Stimulated activated naive B cell treated with anti-CD40 and anti-IgM and Interleukin-4, amounts not matched to agents 10 μg/mL and 1 μg/mL and 100 μg/mL, for 72 hours (primary cell): ENCODE measurements at regions not wholly inside any gene's neighbourhood (a gene's known extent, or its start where the extent isn't known, plus 50 kb on each side); places are given as distances from the start of the nearest gene placed in this dataset.

ENCODE experiments used
- ATAC-seq, 2 donors: fragments of 150-1000 bp; cut with Tn5 transposase; replicated peaks; 2 replicates each; pipeline ENCODE4 v1.10.0; 2021; ENCODE audit warnings: moderate library complexity in 1 of 2
- DNase-seq: peaks from one replicate; pipeline ENCODE4 v3.0.0; 2021
- H3K27ac Mint-ChIP-seq: one replicate; pipeline ENCODE4 v1.8.0; 2022; ENCODE audit warnings: mild to moderate bottlenecking, mixed read lengths
- H3K27me3 Mint-ChIP-seq, 2 donors: one replicate each; pipeline ENCODE4 v1.8.0; 2022; ENCODE audit warnings: mixed read lengths in 2 of 2
- H3K36me3 Mint-ChIP-seq, 2 donors: one replicate each; pipeline ENCODE4 v1.8.0; 2022; ENCODE audit warnings: mixed read lengths in 2 of 2, mild to moderate bottlenecking in 1 of 2
- H3K4me1 Mint-ChIP-seq, 2 donors: one replicate each; pipeline ENCODE4 v1.8.0; 2022; ENCODE audit warnings: mixed read lengths in 2 of 2, mild to moderate bottlenecking in 1 of 2
- H3K4me3 Mint-ChIP-seq, 2 donors: one replicate each; pipeline ENCODE4 v1.8.0; 2022; ENCODE audit warnings: mild to moderate bottlenecking in 2 of 2, mixed read lengths in 2 of 2, moderate library complexity in 1 of 2
- H3K9me3 Mint-ChIP-seq, 2 donors: one replicate each; pipeline ENCODE4 v1.8.0; 2022; ENCODE audit warnings: mixed read lengths in 2 of 2, mild to moderate bottlenecking in 1 of 2

- Mint-ChIP-seq H3K4me3 (no peak overlapping the region), H3K9me3 (no peaks in the 10 kb centered on the region), H3K27ac (no peak overlapping the region), H3K27me3 (peaks cover 3 to 14% of the 10 kb centered on the region in 2 donors), H3K4me1 (peaks cover 0 to under 1% of the 10 kb centered on the region in 2 donors), H3K36me3 (no peaks in the 10 kb centered on the region)
- ATAC-seq (no peak), DNase-seq (no peak)
Measured at GRCh38 chr12:66050610-66051009, 79.9 kb downstream of the LLPH start.

- Mint-ChIP-seq H3K4me1 (no peaks in the 10 kb centered on the region), H3K27ac (no peak overlapping the region), H3K9me3 (no peaks in the 10 kb centered on the region), H3K4me3 (no peak overlapping the region), H3K36me3 (no peaks in the 10 kb centered on the region), H3K27me3 (peaks cover 3 to 14% of the 10 kb centered on the region in 2 donors)
- DNase-seq (no peak), ATAC-seq (no peak)
Measured at GRCh38 chr12:66050283-66050576, 80.3 kb downstream of the LLPH start.

- no peak overlapping the region for H3K4me3 Mint-ChIP-seq
- H3K9me3 Mint-ChIP-seq = no peaks in the 10 kb centered on the region
- H3K36me3 Mint-ChIP-seq = no peaks in the 10 kb centered on the region
- ATAC-seq (no peak), DNase-seq (no peak)
- H3K4me1 Mint-ChIP-seq = no peaks in the 10 kb centered on the region
- no peak overlapping the region for H3K27ac Mint-ChIP-seq
- peaks cover 3 to 14% of the 10 kb centered on the region in 2 donors for H3K27me3 Mint-ChIP-seq
Measured at GRCh38 chr12:66049538-66050282, 80.8 kb downstream of the LLPH start.

GRCh38 chr12:66048835-66049537 lies 81.6 kb downstream of the LLPH start:
- no peak for DNase-seq
- Mint-ChIP-seq H3K36me3 (no peaks in the 10 kb centered on the region), H3K27ac (no peak overlapping the region), H3K9me3 (no peaks in the 10 kb centered on the region), H3K27me3 (peaks cover 3 to 14% of the 10 kb centered on the region in 2 donors), H3K4me3 (no peak overlapping the region), H3K4me1 (no peaks in the 10 kb centered on the region)
- ATAC-seq = no peak

GRCh38 chr12:66048218-66048834 lies 82.2 kb downstream of the LLPH start:
- ATAC-seq = no peak
- Mint-ChIP-seq H3K4me3 (no peak overlapping the region), H3K27ac (no peak overlapping the region), H3K27me3 (peaks cover 0 to 12% of the 10 kb centered on the region in 2 donors), H3K4me1 (no peaks in the 10 kb centered on the region), H3K36me3 (no peaks in the 10 kb centered on the region), H3K9me3 (no peaks in the 10 kb centered on the region)
- no peak for DNase-seq

- Mint-ChIP-seq H3K4me1 (no peaks in the 10 kb centered on the region), H3K27me3 (peaks cover 0 to 15% of the 10 kb centered on the region in 2 donors), H3K36me3 (no peaks in the 10 kb centered on the region), H3K9me3 (no peaks in the 10 kb centered on the region), H3K4me3 (no peak overlapping the region), H3K27ac (no peak overlapping the region)
- DNase-seq (no peak), ATAC-seq (peak; percentile 90 to 91)
Measured at GRCh38 chr12:66047411-66048021, 83.0 kb downstream of the LLPH start.

GRCh38 chr12:66045506-66045905 lies 85.0 kb downstream of the LLPH start:
- H3K4me3 Mint-ChIP-seq = no peak overlapping the region
- DNase-seq = no peak
- no peaks in the 10 kb centered on the region for H3K4me1 Mint-ChIP-seq
- H3K27me3 Mint-ChIP-seq = peaks cover 0 to 15% of the 10 kb centered on the region in 2 donors
- no peaks in the 10 kb centered on the region for H3K36me3 Mint-ChIP-seq
- no peak overlapping the region for H3K27ac Mint-ChIP-seq
- no peaks in the 10 kb centered on the region for H3K9me3 Mint-ChIP-seq
- ATAC-seq = no peak

- Mint-ChIP-seq H3K27ac (no peak overlapping the region), H3K27me3 (peaks cover 0 to 15% of the 10 kb centered on the region in 2 donors), H3K36me3 (no peaks in the 10 kb centered on the region), H3K9me3 (no peaks in the 10 kb centered on the region), H3K4me1 (no peaks in the 10 kb centered on the region), H3K4me3 (no peak overlapping the region)
- DNase-seq (no peak), ATAC-seq (no peak)
Measured at GRCh38 chr12:66044731-66045130, 85.8 kb downstream of the LLPH start.

- no peak overlapping the region for H3K27ac Mint-ChIP-seq
- no peaks in the 10 kb centered on the region for H3K9me3 Mint-ChIP-seq
- H3K4me3 Mint-ChIP-seq = no peak overlapping the region
- no peak for DNase-seq
- ATAC-seq = no peak
- no peaks in the 10 kb centered on the region for H3K4me1 Mint-ChIP-seq
- H3K27me3 Mint-ChIP-seq = peaks cover 0 to 6% of the 10 kb centered on the region in 2 donors
- no peaks in the 10 kb centered on the region for H3K36me3 Mint-ChIP-seq
Measured at GRCh38 chr12:66043035-66043434, 87.5 kb downstream of the LLPH start.

GRCh38 chr12:66041651-66042363 lies 88.7 kb downstream of the LLPH start:
- no peaks in the 10 kb centered on the region for H3K4me1 Mint-ChIP-seq
- H3K27ac Mint-ChIP-seq = no peak overlapping the region
- ATAC-seq (no peak), DNase-seq (no peak)
- no peaks in the 10 kb centered on the region for H3K9me3 Mint-ChIP-seq
- peaks cover 6% of the 10 kb centered on the region in 2 donors for H3K27me3 Mint-ChIP-seq
- H3K36me3 Mint-ChIP-seq = no peaks in the 10 kb centered on the region
- no peak overlapping the region for H3K4me3 Mint-ChIP-seq

GRCh38 chr12:66036317-66036716 lies 94.2 kb downstream of the LLPH start:
- DNase-seq (no peak), ATAC-seq (no peak)
- Mint-ChIP-seq H3K36me3 (no peaks in the 10 kb centered on the region), H3K4me1 (no peaks in the 10 kb centered on the region), H3K9me3 (no peaks in the 10 kb centered on the region), H3K4me3 (no peak overlapping the region), H3K27ac (no peak overlapping the region), H3K27me3 (peaks cover 0 to 17% of the 10 kb centered on the region in 2 donors)

- Mint-ChIP-seq H3K27ac (no peak overlapping the region), H3K4me1 (no peaks in the 10 kb centered on the region), H3K36me3 (no peaks in the 10 kb centered on the region), H3K27me3 (peaks cover 0 to 17% of the 10 kb centered on the region in 2 donors), H3K9me3 (no peaks in the 10 kb centered on the region), H3K4me3 (no peak overlapping the region)
- no peak for ATAC-seq
- no peak for DNase-seq
Measured at GRCh38 chr12:66035288-66035966, 95.1 kb downstream of the LLPH start.

- Mint-ChIP-seq H3K9me3 (no peaks in the 10 kb centered on the region), H3K4me3 (no peak overlapping the region), H3K36me3 (no peaks in the 10 kb centered on the region), H3K27ac (no peak overlapping the region), H3K27me3 (peaks cover 0 to 17% of the 10 kb centered on the region in 2 donors), H3K4me1 (no peaks in the 10 kb centered on the region)
- no peak for DNase-seq
- ATAC-seq = no peak
Measured at GRCh38 chr12:66033151-66033550, 97.4 kb downstream of the LLPH start.

- DNase-seq (no peak), ATAC-seq (no peak)
- Mint-ChIP-seq H3K9me3 (no peaks in the 10 kb centered on the region), H3K4me1 (no peaks in the 10 kb centered on the region), H3K36me3 (no peaks in the 10 kb centered on the region), H3K27ac (no peak overlapping the region), H3K4me3 (no peak overlapping the region), H3K27me3 (peaks cover 0 to 17% of the 10 kb centered on the region in 2 donors)
Measured at GRCh38 chr12:66032739-66033138, 97.8 kb downstream of the LLPH start.
